DND-41 (cell line): ENCODE measurements at regions not wholly inside any gene's neighbourhood (a gene's known extent, or its start where the extent isn't known, plus 50 kb on each side); places are given as distances from the start of the nearest gene placed in this dataset.

Experiments
- ATAC-seq: fragments of 200-7000 bp; cut with Tn5 transposase; 3 replicates; pipeline ENCODE4 v1.9.1; 2021; ENCODE audit warnings: low read depth; ENCODE audit not compliant: insufficient read depth
- DNase-seq: peaks from one replicate; pipeline ENCODE4 v3.0.0-alpha.2; 2020
- H2AFZ ChIP-seq: 2 replicates; pipeline ENCODE4 v1.6.0; 2012; ENCODE audit warnings: low read depth, low read length
- H3K27ac ChIP-seq: 2 replicates; pipeline ENCODE4 v1.5.1; 2012; ENCODE audit warnings: low read length, inconsistent platforms
- H3K27me3 ChIP-seq: fragments of 200-600 bp; sonication (generic); 2 replicates; pipeline ENCODE4 v1.6.0; 2012; ENCODE audit warnings: low read length, mild to moderate bottlenecking, inconsistent platforms; ENCODE audit not compliant: insufficient read depth, poor library complexity
- H3K36me3 ChIP-seq: 2 replicates; pipeline ENCODE4 v1.5.1; 2012; ENCODE audit warnings: low read length, inconsistent platforms; ENCODE audit not compliant: insufficient read depth
- H3K4me1 ChIP-seq: 2 replicates; pipeline ENCODE4 v1.5.1; 2012; ENCODE audit warnings: mild to moderate bottlenecking, low read length; ENCODE audit not compliant: insufficient read depth
- H3K4me2 ChIP-seq: 2 replicates; pipeline ENCODE4 v1.6.0; 2012; ENCODE audit warnings: mild to moderate bottlenecking, moderate library complexity, low read length, inconsistent platforms; ENCODE audit not compliant: insufficient read depth
- H3K4me3 ChIP-seq, 2 experiments: fragments of 200-600 bp in 1 of 2; shearing (Covaris generic) in 1 of 2; 2 replicates each; pipeline ENCODE4 v1.5.1; 2012 to 2016; ENCODE audit warnings: inconsistent platforms in 2 of 2, low read length in 2 of 2, mild to moderate bottlenecking in 2 of 2, low read depth in 1 of 2, moderate library complexity in 1 of 2
- H3K79me2 ChIP-seq: 2 replicates; pipeline ENCODE4 v1.6.0; 2012; ENCODE audit warnings: low read length, inconsistent platforms; ENCODE audit not compliant: insufficient read depth
- H3K9ac ChIP-seq: 2 replicates; pipeline ENCODE4 v1.6.0; 2012; ENCODE audit warnings: low read depth, mild to moderate bottlenecking, inconsistent platforms, low read length, moderate library complexity
- H3K9me3 ChIP-seq: 2 replicates; pipeline ENCODE4 v1.5.1; 2012; ENCODE audit warnings: low read length, moderate library complexity, mild to moderate bottlenecking, inconsistent platforms; ENCODE audit not compliant: insufficient read depth, severe bottlenecking
- H4K20me1 ChIP-seq: 2 replicates; pipeline ENCODE4 v1.6.0; 2012; ENCODE audit warnings: low read length; ENCODE audit not compliant: insufficient read depth
- CTCF ChIP-seq: IDR thresholded peaks from 2 replicates; pipeline ENCODE4 v1.5.1; 2012; ENCODE audit warnings: borderline replicate concordance, low read length, moderate library complexity, mild to moderate bottlenecking; ENCODE audit not compliant: poor library complexity, severe bottlenecking; ENCODE audit errors: extremely low read depth
- EZH2 ChIP-seq: IDR thresholded peaks from 3 replicates; pipeline ENCODE4 v1.6.1; 2012; ENCODE audit warnings: borderline replicate concordance, low read depth, mild to moderate bottlenecking, moderate library complexity, low read length, inconsistent platforms; ENCODE audit not compliant: severe bottlenecking

GRCh38 chr21:33991133-33991532 is 75.5 kb upstream of the ATP5PO start:
- no peaks in the 10 kb centered on the region for H4K20me1 ChIP-seq
- peaks cover 2% of the 10 kb centered on the region for H3K9me3 ChIP-seq
- H3K79me2 ChIP-seq = no peaks in the 10 kb centered on the region
- no peak overlapping the region for H3K4me2 ChIP-seq
- H3K27ac ChIP-seq = no peak overlapping the region
- H3K27me3 ChIP-seq = no peaks in the 10 kb centered on the region
- ATAC-seq (no peak), DNase-seq (no peak)
- no peak overlapping the region for H3K9ac ChIP-seq
- no peak overlapping the region for H3K4me3 ChIP-seq
- TF ChIP-seq EZH2 (no peak), CTCF (no peak)
- no peaks in the 10 kb centered on the region for H3K4me1 ChIP-seq
- H3K36me3 ChIP-seq = no peaks in the 10 kb centered on the region
- H2AFZ ChIP-seq = no peak overlapping the region

GRCh38 chr21:33989440-33989839 is 73.8 kb upstream of the ATP5PO start:
- Histone ChIP-seq H3K27ac (no peak overlapping the region), H4K20me1 (no peaks in the 10 kb centered on the region), H3K4me2 (no peak overlapping the region), H3K36me3 (no peaks in the 10 kb centered on the region), H3K79me2 (no peaks in the 10 kb centered on the region), H3K4me1 (no peaks in the 10 kb centered on the region), H3K4me3 (no peak overlapping the region), H3K27me3 (no peaks in the 10 kb centered on the region), H3K9me3 (no peaks in the 10 kb centered on the region), H3K9ac (no peak overlapping the region), H2AFZ (no peak overlapping the region)
- ATAC-seq = no peak
- DNase-seq = no peak
- TF ChIP-seq CTCF (no peak), EZH2 (no peak)

- Histone ChIP-seq H3K4me1 (no peaks in the 10 kb centered on the region), H3K9ac (no peak overlapping the region), H3K9me3 (no peaks in the 10 kb centered on the region), H3K36me3 (no peaks in the 10 kb centered on the region), H3K4me3 (no peak overlapping the region), H4K20me1 (no peaks in the 10 kb centered on the region), H3K27ac (no peak overlapping the region), H3K4me2 (no peak overlapping the region), H3K27me3 (no peaks in the 10 kb centered on the region), H2AFZ (no peak overlapping the region), H3K79me2 (no peaks in the 10 kb centered on the region)
- DNase-seq = no peak
- no peak for TF ChIP-seq CTCF
- no peak for TF ChIP-seq EZH2
- no peak for ATAC-seq
Observed at GRCh38 chr21:33988237-33989017, 72.8 kb upstream of the ATP5PO start.
